OCI-LY7 (cell line): ENCODE measurements at regions not wholly inside any gene's neighbourhood (a gene's known extent, or its start where the extent isn't known, plus 50 kb on each side); places are given as distances from the start of the nearest gene placed in this dataset.

Experiments used
- EZH2phosphoT487 ChIP-seq: fragments of 200-600 bp; sonication (generic); IDR thresholded peaks from 2 replicates; pipeline ENCODE4 v1.6.1; 2018; ENCODE audit warnings: low read depth, borderline replicate concordance, mild to moderate bottlenecking, mixed run types, antibody characterized with exemption, low read length, moderate library complexity, mixed read lengths
- TF ChIP-seq, protein P1 (sequence below): fragments of 200-600 bp; sonication (generic); conservative IDR thresholded peaks from 2 replicates; pipeline ENCODE4 v1.5.1; 2014; ENCODE audit warnings: mild to moderate bottlenecking, antibody characterized with exemption, low read length, moderate library complexity, mixed read lengths

DNA sequence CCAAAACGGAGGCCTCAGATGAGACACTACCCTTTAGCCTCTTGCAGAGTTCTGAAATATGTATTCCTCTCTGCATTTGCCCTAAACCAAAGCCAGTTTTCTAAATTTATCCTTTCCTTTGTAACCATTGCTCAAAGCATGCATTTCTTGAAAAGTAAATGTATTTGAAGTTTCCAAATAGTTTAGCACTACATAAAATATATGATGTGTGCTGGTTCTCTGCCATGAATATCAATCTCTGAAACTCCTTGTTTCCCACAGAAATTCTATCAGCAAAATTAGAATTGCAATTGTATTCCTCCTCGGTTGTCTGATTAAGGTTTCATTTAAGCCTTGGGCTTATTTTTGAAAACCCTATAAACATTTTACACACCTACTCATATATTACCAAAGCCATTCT, 137.1 kb upstream of the SYT6 start:
- TF ChIP-seq, protein P1, sequence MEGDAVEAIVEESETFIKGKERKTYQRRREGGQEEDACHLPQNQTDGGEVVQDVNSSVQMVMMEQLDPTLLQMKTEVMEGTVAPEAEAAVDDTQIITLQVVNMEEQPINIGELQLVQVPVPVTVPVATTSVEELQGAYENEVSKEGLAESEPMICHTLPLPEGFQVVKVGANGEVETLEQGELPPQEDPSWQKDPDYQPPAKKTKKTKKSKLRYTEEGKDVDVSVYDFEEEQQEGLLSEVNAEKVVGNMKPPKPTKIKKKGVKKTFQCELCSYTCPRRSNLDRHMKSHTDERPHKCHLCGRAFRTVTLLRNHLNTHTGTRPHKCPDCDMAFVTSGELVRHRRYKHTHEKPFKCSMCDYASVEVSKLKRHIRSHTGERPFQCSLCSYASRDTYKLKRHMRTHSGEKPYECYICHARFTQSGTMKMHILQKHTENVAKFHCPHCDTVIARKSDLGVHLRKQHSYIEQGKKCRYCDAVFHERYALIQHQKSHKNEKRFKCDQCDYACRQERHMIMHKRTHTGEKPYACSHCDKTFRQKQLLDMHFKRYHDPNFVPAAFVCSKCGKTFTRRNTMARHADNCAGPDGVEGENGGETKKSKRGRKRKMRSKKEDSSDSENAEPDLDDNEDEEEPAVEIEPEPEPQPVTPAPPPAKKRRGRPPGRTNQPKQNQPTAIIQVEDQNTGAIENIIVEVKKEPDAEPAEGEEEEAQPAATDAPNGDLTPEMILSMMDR = no peak
- TF ChIP-seq EZH2phosphoT487 = no peak
